GM18520 (cell line): ENCODE measurements at regions not wholly inside any gene's neighbourhood (a gene's known extent, or its start where the extent isn't known, plus 50 kb on each side); places are given as distances from the start of the nearest gene placed in this dataset.

Experiments
- ATAC-seq: cut with Tn5 transposase; IDR thresholded peaks from one replicate; pipeline ENCODE4 v1.9.1; 2021; ENCODE audit not compliant: unreplicated experiment

- ATAC-seq = no peak
These were observed 1376.3 kb upstream of the SLC10A2 start for GRCh38 chr13:104442536-104442935.

DNA sequence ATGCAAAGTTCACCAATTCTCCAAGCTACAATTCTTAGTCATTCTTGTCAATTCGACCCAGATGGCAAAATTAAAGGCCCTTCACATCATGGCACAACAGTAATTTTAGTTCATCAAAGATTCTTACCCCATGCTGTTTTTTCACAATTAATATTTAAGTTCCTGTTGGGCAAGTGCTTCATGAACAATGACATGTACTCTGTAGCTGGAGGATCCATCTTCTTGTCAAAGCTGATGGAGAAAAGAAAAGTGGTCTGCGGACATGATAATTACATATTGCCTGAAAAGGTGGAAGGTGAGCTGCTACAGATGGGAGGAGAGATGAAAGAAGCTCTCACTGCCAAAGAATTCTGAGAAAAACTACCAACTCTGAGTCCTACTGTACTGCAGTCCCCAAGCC is 1370.3 kb upstream of the SLC10A2 start:
- ATAC-seq = no peak

- ATAC-seq = no peak
These were observed 1365.7 kb upstream of the SLC10A2 start for GRCh38 chr13:104431895-104432294.

DNA sequence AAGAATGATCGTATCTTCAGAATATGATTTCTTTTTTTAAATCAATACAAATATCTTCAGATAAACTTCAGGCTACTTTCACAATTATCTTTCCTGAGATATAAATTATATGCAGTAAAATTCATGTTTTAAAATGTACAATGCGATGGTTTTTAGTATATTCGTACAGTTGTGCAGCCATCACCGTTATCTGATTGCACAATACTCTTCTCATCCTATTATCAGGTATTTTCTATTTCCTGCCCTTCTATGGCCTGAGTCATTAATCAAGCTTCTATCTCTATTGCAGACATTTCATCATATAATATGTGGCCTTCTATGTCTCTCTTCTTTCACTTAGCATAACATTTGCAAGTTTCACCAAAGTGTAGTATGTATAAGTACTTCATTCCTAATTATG is 1360.2 kb upstream of the SLC10A2 start:
- no peak for ATAC-seq

- ATAC-seq = no peak
These were observed 1356.5 kb upstream of the SLC10A2 start for GRCh38 chr13:104422668-104423067.

DNA sequence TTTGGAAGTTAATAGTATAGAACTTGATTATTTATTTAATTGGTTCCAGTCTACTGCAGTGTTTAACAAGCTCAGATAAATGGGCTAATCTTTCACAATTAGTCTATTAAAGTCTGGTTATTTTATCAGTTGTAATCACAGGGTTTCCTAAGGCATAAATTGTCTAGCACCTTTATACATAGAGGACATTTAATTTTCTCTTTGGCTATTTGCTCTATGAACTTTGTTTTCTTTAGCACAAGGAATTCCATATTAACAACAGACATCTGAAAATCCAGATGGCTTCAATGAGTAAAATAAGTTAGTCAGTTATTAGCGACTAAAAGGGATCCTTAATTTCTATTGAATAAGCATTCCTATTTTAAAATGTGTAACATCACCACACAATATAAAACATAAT is 1350.8 kb upstream of the SLC10A2 start:
- no peak for ATAC-seq

- no peak for ATAC-seq
These were observed 1348.6 kb upstream of the SLC10A2 start for GRCh38 chr13:104414771-104415170.

GRCh38 chr13:104414181-104414580 is 1348.0 kb upstream of the SLC10A2 start:
- ATAC-seq = no peak

- ATAC-seq = no peak
These were observed 1345.0 kb upstream of the SLC10A2 start for GRCh38 chr13:104411141-104411765.

DNA sequence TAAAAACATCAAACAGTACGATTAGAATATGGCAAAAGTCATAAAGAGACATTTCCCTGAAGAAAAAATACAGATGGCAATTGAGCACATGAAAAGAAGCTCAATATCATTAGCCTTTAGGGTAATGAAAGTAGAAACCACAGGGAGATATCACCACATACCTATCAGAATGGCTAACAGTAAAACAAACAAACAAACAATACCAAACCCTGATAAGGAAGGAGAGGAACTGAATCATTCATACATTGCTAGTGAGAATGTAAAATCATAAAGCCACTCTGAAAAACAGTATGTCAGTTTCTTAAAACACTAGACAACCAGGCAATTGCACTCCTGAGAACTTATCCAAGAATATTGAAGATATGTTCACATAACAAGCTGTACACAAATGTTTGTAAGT is 1342.5 kb upstream of the SLC10A2 start:
- no peak for ATAC-seq

- no peak for ATAC-seq
These were observed 1338.1 kb upstream of the SLC10A2 start for GRCh38 chr13:104404325-104404724.

DNA sequence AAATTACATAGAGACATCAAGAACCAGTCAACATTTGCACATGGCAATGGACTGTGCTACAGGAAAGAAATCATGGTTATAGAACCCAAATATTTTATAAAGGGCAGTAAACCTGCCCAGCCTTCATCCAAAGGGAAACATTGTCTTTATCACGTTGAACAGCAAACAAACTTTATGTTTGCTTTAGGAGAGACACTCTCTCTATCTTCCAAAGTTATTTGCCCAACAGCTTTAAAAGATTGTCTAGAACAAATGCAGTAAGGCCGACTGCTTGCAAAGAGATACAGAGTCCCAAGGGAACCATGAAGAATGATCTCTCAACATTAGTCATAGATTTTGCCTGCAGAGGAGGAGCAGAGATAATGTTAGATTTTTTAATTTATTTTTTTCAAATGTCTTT is 1323.5 kb upstream of the SLC10A2 start:
- ATAC-seq = no peak

- ATAC-seq = no peak
These were observed 1321.3 kb upstream of the SLC10A2 start for GRCh38 chr13:104387510-104387909.

DNA sequence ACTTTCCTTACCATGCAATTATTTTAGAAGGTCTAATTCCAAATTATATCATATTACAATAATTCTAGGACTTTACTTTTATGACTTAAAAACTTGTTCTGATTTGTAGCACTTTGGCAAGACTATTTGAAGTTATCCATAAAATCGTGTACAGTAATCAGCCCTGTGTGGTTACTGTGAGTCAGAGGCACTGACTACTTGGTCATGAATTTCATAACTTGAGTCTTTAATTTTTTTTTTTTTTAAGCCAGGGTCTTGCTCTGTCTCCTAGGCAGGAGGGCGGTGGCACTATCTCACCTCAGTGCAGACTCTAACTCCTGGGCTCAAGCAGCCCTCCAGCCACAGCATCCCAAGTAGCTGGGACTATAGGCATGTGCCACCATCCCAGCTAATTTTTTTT is 1319.2 kb upstream of the SLC10A2 start:
- ATAC-seq = no peak

DNA sequence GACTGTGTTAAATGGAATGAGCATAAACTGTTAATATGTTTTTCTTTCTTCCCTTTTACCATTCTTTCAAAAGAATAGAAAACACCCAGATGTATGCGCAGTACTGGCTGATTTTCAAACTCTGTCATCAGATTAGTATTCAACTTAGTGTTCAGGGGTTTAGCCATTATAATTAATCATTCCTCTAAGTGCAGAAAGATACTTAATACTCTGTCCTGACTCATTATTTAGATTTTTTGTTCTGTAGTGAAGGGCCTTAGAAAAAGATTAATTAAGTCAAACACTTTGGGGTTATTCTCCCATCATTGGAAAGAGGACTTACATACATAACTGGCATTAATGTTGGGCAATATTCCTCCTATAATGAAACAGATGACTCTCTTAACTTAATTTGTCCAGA is 1316.7 kb upstream of the SLC10A2 start:
- ATAC-seq = no peak

DNA sequence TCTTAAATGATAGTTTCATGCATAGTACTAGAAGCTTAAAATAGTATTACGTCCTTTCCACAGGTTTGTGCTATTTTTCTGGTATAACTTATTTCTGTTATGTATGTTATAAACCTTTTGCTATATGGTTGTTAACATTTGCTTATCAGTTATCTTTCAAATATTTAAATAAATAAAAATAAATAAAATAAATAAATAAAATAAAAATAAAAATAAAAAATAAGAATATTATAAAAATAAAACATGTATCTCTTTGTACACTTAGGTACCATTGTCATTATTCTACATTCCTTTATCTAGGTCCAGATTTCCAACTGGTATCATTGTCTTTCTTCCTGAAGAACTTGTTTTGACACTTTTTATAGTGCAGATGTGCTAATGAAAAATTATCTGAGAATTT is 1310.4 kb upstream of the SLC10A2 start:
- no peak for ATAC-seq

- ATAC-seq = no peak
These were observed 1309.4 kb upstream of the SLC10A2 start for GRCh38 chr13:104375614-104376013.

- ATAC-seq = no peak
These were observed 1306.0 kb upstream of the SLC10A2 start for GRCh38 chr13:104372095-104372655.

DNA sequence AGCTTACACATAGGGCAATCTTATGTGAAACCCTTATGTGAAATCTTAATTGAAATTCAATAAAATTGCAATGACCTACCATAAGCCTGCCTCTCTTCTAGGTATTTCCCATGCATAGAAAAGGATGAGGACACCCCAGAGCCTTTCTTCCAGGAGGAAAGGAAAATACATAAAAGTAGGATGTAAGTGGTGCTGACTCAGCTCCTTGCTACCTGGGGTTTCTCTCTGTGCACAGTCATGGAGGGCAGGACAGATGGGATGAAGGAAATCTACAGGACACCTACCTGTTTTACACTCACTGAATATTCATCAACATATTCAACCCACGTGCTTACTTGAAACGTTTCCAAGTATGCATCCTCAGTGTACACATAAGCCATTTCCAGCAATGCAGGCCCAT is 1299.2 kb upstream of the SLC10A2 start:
- no peak for ATAC-seq

DNA sequence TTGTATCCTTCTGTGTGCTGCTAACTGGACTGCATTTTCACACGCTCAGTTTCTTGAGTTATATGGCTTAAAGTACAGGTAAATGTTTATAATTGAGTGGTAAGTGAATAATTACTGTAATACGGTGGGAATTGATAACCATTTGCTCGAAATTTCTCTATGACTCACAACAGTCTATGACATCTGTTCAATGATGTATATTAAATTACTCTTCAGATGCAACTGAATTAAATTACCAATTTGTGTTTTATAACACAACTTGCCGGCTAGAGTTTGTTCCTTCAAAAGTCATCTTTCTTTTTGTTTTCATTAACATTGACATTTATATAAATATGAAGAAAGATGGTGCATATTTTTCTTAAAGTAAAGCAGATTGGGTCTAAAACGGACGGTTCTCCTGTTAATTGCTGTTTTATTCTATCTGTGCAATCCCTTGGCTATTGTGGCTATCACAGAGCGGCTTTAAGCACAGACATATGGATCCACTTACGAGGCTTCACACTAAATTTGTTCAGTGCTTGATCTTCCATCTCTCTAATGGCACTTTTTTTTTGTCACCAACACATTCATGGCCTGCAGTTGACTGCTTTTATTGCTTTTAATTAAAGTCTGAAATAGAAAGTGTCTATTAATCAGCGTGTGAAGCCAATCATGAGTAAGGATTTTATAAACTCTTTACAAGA is 1291.6 kb upstream of the SLC10A2 start:
- no peak for ATAC-seq

GRCh38 chr13:104357174-104357573 is 1291.0 kb upstream of the SLC10A2 start:
- ATAC-seq = no peak

DNA sequence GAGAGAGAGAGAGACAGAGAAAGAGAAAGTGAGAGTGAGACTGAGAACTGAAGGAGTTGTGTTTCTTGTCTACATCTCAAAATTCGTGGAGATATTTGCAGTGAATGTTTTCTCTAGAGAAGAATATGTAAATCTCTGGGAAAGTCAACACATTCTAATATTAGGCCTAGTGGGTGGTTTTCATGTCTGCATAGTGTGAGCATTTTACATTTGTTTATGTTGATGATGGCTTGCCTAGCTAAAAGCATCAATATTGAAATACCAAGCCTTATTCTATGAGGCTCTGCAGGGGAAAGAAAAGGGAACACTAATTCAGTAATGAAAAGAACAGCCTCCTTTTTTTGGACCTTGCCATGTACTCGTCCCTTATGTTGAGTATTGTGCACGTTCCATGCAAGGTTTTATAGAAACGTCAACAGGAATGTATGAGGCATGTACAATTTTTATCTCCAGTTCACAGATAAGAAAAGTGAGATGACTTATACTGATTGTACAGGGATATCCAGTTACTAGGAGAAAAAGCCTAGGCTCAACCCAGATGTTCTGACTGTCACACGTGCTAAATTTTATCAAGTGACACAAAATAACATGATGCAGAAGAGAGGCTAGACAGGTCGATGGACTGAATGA is 1288.9 kb upstream of the SLC10A2 start:
- ATAC-seq = no peak
